H1 (cell line): ENCODE measurements at regions not wholly inside any gene's neighbourhood (a gene's known extent, or its start where the extent isn't known, plus 50 kb on each side); places are given as distances from the start of the nearest gene placed in this dataset.

ENCODE experiments used
- E2F6 ChIP-seq: IDR thresholded peaks from 2 replicates; pipeline ENCODE4 v1.6.1; 2012; ENCODE audit warnings: inconsistent platforms
- JUN ChIP-seq: IDR thresholded peaks from 2 replicates; pipeline ENCODE4 v1.6.1; 2011; ENCODE audit warnings: low read depth, mild to moderate bottlenecking, improper control_type of control experiment, low read length
- SIX5 ChIP-seq: IDR thresholded peaks from 2 replicates; pipeline ENCODE4 v1.6.1; 2011; ENCODE audit warnings: mild to moderate bottlenecking, low read depth, low read length

GRCh38 chr3:187888701-187889100 is 143.4 kb upstream of the BCL6 start (continued):
- TF ChIP-seq JUN (no peak), E2F6 (no peak), SIX5 (no peak)
